NCI-H1694 (cell line): ENCODE measurements at regions not wholly inside any gene's neighbourhood (a gene's known extent, or its start where the extent isn't known, plus 50 kb on each side); places are given as distances from the start of the nearest gene placed in this dataset.
A peak's percentile ranks its signal among the peaks of the same experiment; 100 is the strongest.
"Not testable (repeated sequence)": the region's sequence is repeated elsewhere in the genome, so short reads cannot be mapped to it uniquely, and the experiment has no call there.

ENCODE experiments used
- DNase-seq: peaks from one replicate; lab custom pipeline; 2025; lab: John Stamatoyannopoulos, UW

- DNase-seq: no peak
Observed at GRCh38 chr18:60202708-60203107, 169.9 kb downstream of the MC4R start.

GRCh38 chr18:60200558-60200957 lies 172.0 kb downstream of the MC4R start:
- DNase-seq: no peak

- no peak for DNase-seq
Observed at GRCh38 chr18:60199505-60199904, 173.1 kb downstream of the MC4R start.

- DNase-seq: no peak
Observed at GRCh38 chr18:60197671-60198462, 174.7 kb downstream of the MC4R start.

GRCh38 chr18:60196836-60197606 lies 175.6 kb downstream of the MC4R start:
- peak; percentile 28 for DNase-seq

GRCh38 chr18:60193780-60194179 lies 178.8 kb downstream of the MC4R start:
- DNase-seq: no peak

- DNase-seq: no peak
Observed at GRCh38 chr18:60191926-60192325, 180.6 kb downstream of the MC4R start.

- DNase-seq: no peak
Observed at GRCh38 chr18:60189856-60190255, 182.7 kb downstream of the MC4R start.

- no peak for DNase-seq
Observed at GRCh38 chr18:60188958-60189357, 183.6 kb downstream of the MC4R start.

GRCh38 chr18:60182223-60182622 lies 190.4 kb downstream of the MC4R start:
- no peak for DNase-seq

- no peak for DNase-seq
Observed at GRCh38 chr18:60180671-60181070, 191.9 kb downstream of the MC4R start.

- DNase-seq: not testable (repeated sequence)
Observed at GRCh38 chr18:60178224-60178623, 194.4 kb downstream of the MC4R start.

GRCh38 chr18:60176259-60176658 lies 196.3 kb downstream of the MC4R start:
- no peak for DNase-seq

GRCh38 chr18:60174832-60175231 lies 197.7 kb downstream of the MC4R start:
- DNase-seq: no peak

- DNase-seq: no peak
Observed at GRCh38 chr18:60172030-60172429, 200.5 kb downstream of the MC4R start.

GRCh38 chr18:60163622-60164021 lies 209.0 kb downstream of the MC4R start:
- no peak for DNase-seq

- no peak for DNase-seq
Observed at GRCh38 chr18:60162388-60162787, 210.2 kb downstream of the MC4R start.

GRCh38 chr18:60157810-60158209 lies 214.8 kb downstream of the MC4R start:
- no peak for DNase-seq

GRCh38 chr18:60153376-60153775 lies 219.2 kb downstream of the MC4R start:
- no peak for DNase-seq

GRCh38 chr18:60149316-60149715 lies 223.3 kb downstream of the MC4R start:
- DNase-seq: no peak

- no peak for DNase-seq
Observed at GRCh38 chr18:60147323-60147722, 225.3 kb downstream of the MC4R start.

- no peak for DNase-seq
Observed at GRCh38 chr18:60146220-60146960, 226.2 kb downstream of the MC4R start.

- no peak for DNase-seq
Observed at GRCh38 chr18:60145776-60146175, 226.8 kb downstream of the MC4R start.
